Spleen (tissue), 11 donors: ENCODE measurements at regions not wholly inside any gene's neighbourhood (a gene's known extent, or its start where the extent isn't known, plus 50 kb on each side); places are given as distances from the start of the nearest gene placed in this dataset.

Source experiments
- DNase-seq: peaks from one replicate; pipeline ENCODE4 v3.0.0-alpha.2; 2020
- H3K27ac ChIP-seq, 8 donors: fragments of 200-600 bp; sonication (generic) in 7 of 8; 1 replicate in 4 of 8; 2 replicates in 4 of 8; pipeline versions ENCODE4 v1.5.0 to v1.8.0; 2016 to 2021; ENCODE audit warnings: inconsistent platforms in 4 of 8, mild to moderate bottlenecking in 4 of 8, moderate library complexity in 1 of 8
- H3K27me3 ChIP-seq, 7 donors: fragments of 200-600 bp; sonication (generic) in 6 of 7; replicated peaks in 1 of 7; 1 replicate in 4 of 7; 2 replicates in 3 of 7; pipeline versions ENCODE4 v1.5.0 to v1.8.0; 2016 to 2021; ENCODE audit warnings: inconsistent platforms in 3 of 7, mild to moderate bottlenecking in 1 of 7
- H3K36me3 ChIP-seq, 6 donors: fragments of 200-600 bp; sonication (generic) in 5 of 6; 1 replicate in 4 of 6; 2 replicates in 2 of 6; pipeline versions ENCODE4 v1.5.0 to v1.8.0; 2016 to 2021; ENCODE audit warnings: inconsistent platforms in 2 of 6
- H3K4me1 ChIP-seq, 6 donors: fragments of 200-600 bp; sonication (generic) in 5 of 6; 1 replicate in 3 of 6; 2 replicates in 3 of 6; pipeline versions ENCODE4 v1.5.0 to v1.8.0; 2016 to 2021; ENCODE audit warnings: inconsistent platforms in 3 of 6
- H3K4me3 ChIP-seq, 8 donors: fragments of 200-600 bp; sonication (generic) in 7 of 8; 1 replicate in 4 of 8; 2 replicates in 4 of 8; pipeline versions ENCODE4 v1.5.0 to v1.8.0; 2016 to 2021; ENCODE audit warnings: inconsistent platforms in 4 of 8, mild to moderate bottlenecking in 4 of 8, moderate library complexity in 2 of 8
- H3K9me3 ChIP-seq, 8 donors: fragments of 200-600 bp; sonication (generic) in 7 of 8; 1 replicate in 4 of 8; 2 replicates in 4 of 8; pipeline versions ENCODE4 v1.5.0 to v1.8.0; 2016 to 2021; ENCODE audit warnings: inconsistent platforms in 4 of 8
- CTCF ChIP-seq, 11 experiments: fragments of 200-600 bp in 7 of 11; fragments of 450-650 bp in 4 of 11; sonication (generic) in 4 of 11; IDR thresholded peaks in 8 of 11; conservative IDR thresholded peaks in 3 of 11; 1 replicate in 7 of 11; 2 replicates in 4 of 11; pipeline versions ENCODE4 v1.4.0 to v1.8.0; 2016 to 2021; ENCODE audit warnings: antibody characterized with exemption in 11 of 11, inconsistent platforms in 4 of 11, mild to moderate bottlenecking in 1 of 11
- POLR2A ChIP-seq, 3 donors: fragments of 450-650 bp; IDR thresholded peaks; one replicate each; pipeline ENCODE4 v1.5.1; 2017; ENCODE audit warnings: antibody characterized with exemption in 3 of 3, mild to moderate bottlenecking in 1 of 3
- POLR2AphosphoS5 ChIP-seq, 3 donors: sonication (generic); formaldehyde crosslinking; IDR thresholded peaks; one replicate each; pipeline ENCODE4 v1.5.1; 2017; ENCODE audit warnings: antibody characterized with exemption in 3 of 3
- WGBS, 5 donors: extraction: QIAGEN DNeasy Blood & Tissue Kit in 3 of 5; methylation state at CpG; one replicate each; pipeline versions ENCODE4 v1.1.5 to v1.1.7; 2013 to 2018; 5-methylcytosine and 5-hydroxymethylcytosine counted together
- intact Hi-C: fragments of 100-400 bp; cut with DNase I; formaldehyde crosslinking; loops from one replicate; pipeline ENCODE4 v1.15.0; 2023; ENCODE audit warnings: low total_unique reads
- donor health status: healthy with polysubstance abuse.
- donor health status: DM: no; HTN: no; CAD: no; lungs with moderate emphysema.
- donor health status: DM: no; HTN: no; CAD: no.
- donor health status: Bipolar disorder and iron deficiency.
- donor health status: healthy.
- donor health status: DM: no; HTN: no; CAD: no.
- donor health status: DM: yes; HTN: yes; CAD: no.

- peak overlapping the region in 2 of 8 donors; percentile 10 to 12 for H3K27ac ChIP-seq
- no peaks in the 10 kb centered on the region for H3K36me3 ChIP-seq
- peaks cover 0 to 96% (median 42%) of the 10 kb centered on the region in 6 donors for H3K4me1 ChIP-seq
- TF ChIP-seq POLR2AphosphoS5 (IDR thresholded peaks at IDR 0.05): no peak
- no peak for TF ChIP-seq CTCF (IDR thresholded peaks at IDR 0.05 in 8 of 11, conservative IDR thresholded peaks at IDR 0.05 in 3 of 11)
- TF ChIP-seq POLR2A (IDR thresholded peaks at IDR 0.05): no peak
- peaks cover 0 to 4% (median 0%) of the 10 kb centered on the region in 7 donors for H3K27me3 ChIP-seq
- DNase-seq: no peak
- H3K4me3 ChIP-seq: no peak overlapping the region
- H3K9me3 ChIP-seq: no peaks in the 10 kb centered on the region
- intact Hi-C loops: no loop called here
- WGBS, 5 donors: 58 to 75% (median 71%) methylated on average over 3 of the region's 3 CpGs
Observed at GRCh38 chr1:198927129-198927528, 288.3 kb downstream of the PTPRC start.

GRCh38 chr1:198929111-198929604, 290.3 kb downstream of the PTPRC start:
- no peak for DNase-seq
- no peak for TF ChIP-seq POLR2A (IDR thresholded peaks at IDR 0.05)
- TF ChIP-seq CTCF (IDR thresholded peaks at IDR 0.05 in 8 of 11, conservative IDR thresholded peaks at IDR 0.05 in 3 of 11): no peak
- no peak for TF ChIP-seq POLR2AphosphoS5 (IDR thresholded peaks at IDR 0.05)
- Histone ChIP-seq H3K36me3 (no peaks in the 10 kb centered on the region), H3K4me1 (peaks cover 0 to 99% (median 46%) of the 10 kb centered on the region in 6 donors), H3K27ac (peak overlapping the region in 5 of 8 donors; percentile 63 to 78 (median 74)), H3K9me3 (no peaks in the 10 kb centered on the region), H3K27me3 (peaks cover 0 to 4% (median 0%) of the 10 kb centered on the region in 7 donors), H3K4me3 (peak overlapping the region in 2 of 8 donors; percentile 21 to 22)
- intact Hi-C loops: no loop called here
- 32 to 52% (median 38%) methylated on average over 4 of the region's 4 CpGs for WGBS, 5 donors

GRCh38 chr1:198929961-198930599, 291.2 kb downstream of the PTPRC start:
- intact Hi-C loops: no loop called here

More at GRCh38 chr1:198929961-198930599, 291.2 kb downstream of the PTPRC start:
- Histone ChIP-seq H3K27me3 (peaks cover 0 to 4% (median 0%) of the 10 kb centered on the region in 7 donors), H3K4me1 (peaks cover 0 to 100% (median 49%) of the 10 kb centered on the region in 6 donors), H3K4me3 (peak overlapping the region in 4 of 8 donors; percentile 5 to 22 (median 16)), H3K27ac (peak overlapping the region in 7 of 8 donors; percentile 18 to 78 (median 66)), H3K9me3 (no peaks in the 10 kb centered on the region), H3K36me3 (no peaks in the 10 kb centered on the region)
- WGBS, 5 donors: 6 to 15% (median 10%) methylated on average over 9 of the region's 9 CpGs
- no peak for DNase-seq
- peak in 1 of 3 donors; percentile 2 for TF ChIP-seq POLR2AphosphoS5 (IDR thresholded peaks at IDR 0.05)
- TF ChIP-seq CTCF (IDR thresholded peaks at IDR 0.05 in 8 of 11, conservative IDR thresholded peaks at IDR 0.05 in 3 of 11): no peak
